GM23248 (cell line): ENCODE measurements at regions not wholly inside any gene's neighbourhood (a gene's known extent, or its start where the extent isn't known, plus 50 kb on each side); places are given as distances from the start of the nearest gene placed in this dataset.
A peak's percentile ranks its signal among the peaks of the same experiment; 100 is the strongest.

Source experiments
- DNase-seq: peaks from one replicate; pipeline ENCODE4 v3.0.0-alpha.2; 2015
- H2AFZ ChIP-seq: fragments of 200-600 bp; sonication (generic); 2 replicates; pipeline ENCODE4 v1.6.1; 2016; ENCODE audit warnings: antibody characterized with exemption
- H3F3A ChIP-seq: fragments of 200-600 bp; sonication (generic); 2 replicates; pipeline ENCODE4 v1.6.1; 2016; ENCODE audit warnings: mild to moderate bottlenecking, antibody characterized with exemption, mixed run types; ENCODE audit not compliant: insufficient read depth
- H3K27ac ChIP-seq: fragments of 200-600 bp; sonication (generic); 2 replicates; pipeline ENCODE4 v1.5.1; 2016; ENCODE audit warnings: mild to moderate bottlenecking
- H3K27me3 ChIP-seq: fragments of 200-600 bp; sonication (generic); replicated peaks from 2 replicates; pipeline ENCODE4 v1.6.1; 2016; ENCODE audit warnings: mild to moderate bottlenecking; ENCODE audit not compliant: insufficient read depth
- H3K36me3 ChIP-seq: fragments of 200-600 bp; sonication (generic); 2 replicates; pipeline ENCODE4 v1.6.1; 2016; ENCODE audit warnings: low read depth, mild to moderate bottlenecking
- H3K4me1 ChIP-seq: fragments of 200-600 bp; sonication (generic); 2 replicates; pipeline ENCODE4 v1.6.1; 2016; ENCODE audit warnings: mild to moderate bottlenecking; ENCODE audit not compliant: insufficient read depth
- H3K4me2 ChIP-seq: fragments of 200-600 bp; sonication (generic); one replicate; pipeline ENCODE4 v1.6.1; 2016; ENCODE audit warnings: mild to moderate bottlenecking; ENCODE audit not compliant: unreplicated experiment
- H3K4me3 ChIP-seq: fragments of 200-600 bp; sonication (generic); 2 replicates; pipeline ENCODE4 v1.5.1; 2016; ENCODE audit warnings: mild to moderate bottlenecking
- H3K79me2 ChIP-seq: fragments of 200-600 bp; sonication (generic); 2 replicates; pipeline ENCODE4 v1.6.1; 2016; ENCODE audit warnings: mild to moderate bottlenecking; ENCODE audit not compliant: insufficient read depth
- H3K9ac ChIP-seq: fragments of 200-600 bp; sonication (generic); 2 replicates; pipeline ENCODE4 v1.6.1; 2016; ENCODE audit warnings: mild to moderate bottlenecking
- H3K9me2 ChIP-seq: fragments of 200-600 bp; sonication (generic); 2 replicates; pipeline ENCODE4 v1.6.1; 2016; ENCODE audit warnings: mixed run types, mild to moderate bottlenecking, moderate library complexity; ENCODE audit not compliant: insufficient read depth
- H3K9me3 ChIP-seq: fragments of 200-600 bp; sonication (generic); one replicate; pipeline ENCODE4 v1.6.1; 2017; ENCODE audit warnings: low read depth
- H4K20me1 ChIP-seq: fragments of 200-600 bp; sonication (generic); 2 replicates; pipeline ENCODE4 v1.6.0; 2016; ENCODE audit not compliant: insufficient read depth
- EZH2 ChIP-seq: fragments of 200-600 bp; sonication (generic); IDR thresholded peaks from 2 replicates; pipeline ENCODE4 v1.6.1; 2018; ENCODE audit warnings: antibody characterized with exemption, mild to moderate bottlenecking; ENCODE audit not compliant: insufficient read depth, poor library complexity, severe bottlenecking
- EZH2phosphoT487 ChIP-seq: fragments of 200-600 bp; sonication (generic); IDR thresholded peaks from 2 replicates; pipeline ENCODE4 v1.6.1; 2018; ENCODE audit warnings: antibody characterized with exemption, moderate library complexity, mild to moderate bottlenecking, low read depth; ENCODE audit not compliant: insufficient read depth
- WGBS, 2 experiments: methylation state at CpG; one replicate each; pipeline ENCODE4 v1.1.6; 2015 to 2017; ENCODE audit warnings: low lambda C conversion rate in 2 of 2, low coverage in 1 of 2; ENCODE audit errors: missing lambda C conversion rate in 2 of 2; 5-methylcytosine and 5-hydroxymethylcytosine counted together
- in situ Hi-C: fragments of 300-500 bp; cut with MboI; formaldehyde crosslinking; loops from 2 replicates; pipeline ENCODE4 v1.15.0; 2020

DNA sequence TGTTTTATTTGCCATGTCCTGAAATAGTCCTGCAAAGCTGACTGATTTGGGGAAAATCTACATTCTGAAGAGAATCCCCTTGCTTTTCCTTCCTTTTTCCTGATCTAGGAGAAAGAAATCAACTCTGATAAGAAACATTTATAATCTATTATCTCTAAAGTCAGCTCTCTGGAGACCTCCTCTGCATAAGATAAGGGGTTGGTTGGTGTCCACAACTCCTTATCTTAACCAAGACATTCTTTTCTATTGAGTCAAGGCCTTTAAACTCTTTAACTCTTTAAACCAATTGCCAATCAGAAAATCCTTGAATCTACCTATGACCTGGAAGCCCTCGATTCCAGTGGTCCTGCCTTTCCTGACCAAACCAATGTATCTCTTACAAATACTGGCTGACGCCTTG lies 373.6 kb upstream of the RASGEF1B start:
- in situ Hi-C loops: no loop called here
- no peaks in the 10 kb centered on the region for H3K79me2 ChIP-seq
- no peaks in the 10 kb centered on the region for H3K9me3 ChIP-seq
- no peaks in the 10 kb centered on the region for H3K4me1 ChIP-seq
- H3K4me2 ChIP-seq: no peak overlapping the region
- H4K20me1 ChIP-seq: no peaks in the 10 kb centered on the region
- WGBS, 2 experiments: 37 to 40% methylated on average over 2 of the region's 2 CpGs
- no peaks in the 10 kb centered on the region; the same call in 1 of the 2 replicates for H3K27me3 ChIP-seq
- no peak overlapping the region for H3K9ac ChIP-seq
- no peak overlapping the region for H3K4me3 ChIP-seq
- H2AFZ ChIP-seq: no peak overlapping the region
- H3K9me2 ChIP-seq: no peaks in the 10 kb centered on the region
- TF ChIP-seq EZH2 (no peak), EZH2phosphoT487 (no peak)
- no peaks in the 10 kb centered on the region for H3K36me3 ChIP-seq
- no peaks in the 10 kb centered on the region for H3F3A ChIP-seq
- H3K27ac ChIP-seq: no peak overlapping the region
- DNase-seq: no peak

DNA sequence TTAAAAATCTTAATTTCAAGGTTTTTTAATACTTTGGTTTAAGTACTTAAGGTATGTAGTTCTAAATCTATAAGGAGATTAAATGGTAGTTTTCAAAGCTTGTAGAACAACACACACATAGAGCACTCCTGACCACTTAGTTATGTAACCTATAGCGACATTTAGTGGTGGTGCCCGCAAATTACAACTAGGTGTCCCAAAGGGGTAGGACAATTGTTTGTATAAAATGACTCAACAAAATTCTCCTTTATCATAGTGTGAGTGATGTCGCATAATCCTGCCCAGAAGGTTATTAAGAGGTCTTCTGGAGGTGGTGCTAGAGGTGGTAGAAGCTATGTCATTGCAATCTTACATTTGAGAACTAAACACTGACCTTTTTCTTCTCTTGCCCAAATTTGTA lies 373.0 kb upstream of the RASGEF1B start:
- Histone ChIP-seq H4K20me1 (no peaks in the 10 kb centered on the region), H3K27ac (no peak overlapping the region), H3K27me3 (no peaks in the 10 kb centered on the region; the same call in 1 of the 2 replicates), H3K4me3 (no peak overlapping the region), H3K4me2 (no peak overlapping the region), H2AFZ (no peak overlapping the region), H3F3A (no peaks in the 10 kb centered on the region), H3K9ac (no peak overlapping the region), H3K36me3 (no peaks in the 10 kb centered on the region), H3K4me1 (no peaks in the 10 kb centered on the region), H3K9me2 (no peaks in the 10 kb centered on the region), H3K79me2 (no peaks in the 10 kb centered on the region), H3K9me3 (no peaks in the 10 kb centered on the region)
- TF ChIP-seq EZH2 (no peak), EZH2phosphoT487 (no peak)
- in situ Hi-C loops: no loop called here
- 4 to 7% methylated on average over 3 of the region's 3 CpGs for WGBS, 2 experiments
- DNase-seq: peak; percentile 76

DNA sequence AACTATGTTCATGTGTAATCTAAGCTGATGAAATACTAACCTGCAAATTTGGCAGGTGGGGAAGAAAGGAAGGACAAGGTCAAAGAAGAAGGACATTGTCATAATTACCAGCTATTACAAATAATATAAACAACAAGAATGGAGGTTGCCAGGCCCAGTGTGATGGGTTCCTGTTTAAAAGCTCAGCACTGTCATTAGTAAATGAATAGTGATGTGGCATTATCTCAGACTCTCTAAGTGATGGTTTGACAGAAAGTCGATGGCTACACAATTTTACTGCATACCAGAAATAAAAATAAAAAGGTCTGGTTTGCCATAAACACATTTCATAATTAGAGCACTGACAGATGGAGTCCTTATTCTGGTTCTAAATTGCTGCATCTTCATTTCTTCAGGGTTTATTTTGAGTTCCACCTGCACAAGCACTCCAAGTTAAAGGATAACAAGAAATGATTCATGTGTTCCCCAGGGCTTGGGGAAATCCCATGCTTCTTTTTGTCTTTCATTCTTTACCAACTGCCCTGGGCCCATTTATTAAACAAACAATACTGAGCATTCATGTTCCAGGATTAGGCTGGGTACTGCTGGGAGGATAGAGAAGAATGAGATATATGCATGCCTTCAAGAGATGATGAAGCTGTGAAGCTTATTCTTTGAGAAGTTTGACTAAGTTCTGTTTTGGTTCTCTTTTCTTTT lies 367.8 kb upstream of the RASGEF1B start:
- no peak overlapping the region for H3K9ac ChIP-seq
- H3K4me1 ChIP-seq: no peaks in the 10 kb centered on the region
- no peak overlapping the region for H2AFZ ChIP-seq
- no peak for DNase-seq
- H3K27ac ChIP-seq: no peak overlapping the region
- no peaks in the 10 kb centered on the region for H4K20me1 ChIP-seq
- no peaks in the 10 kb centered on the region for H3K79me2 ChIP-seq
- no peaks in the 10 kb centered on the region for H3F3A ChIP-seq
- in situ Hi-C loops: loop anchor here (10.0 kb wide), 1 partner anchor 365 kb away; the partner anchor contains the start of gene RASGEF1B
- no peaks in the 10 kb centered on the region for H3K9me3 ChIP-seq
- H3K27me3 ChIP-seq: no peaks in the 10 kb centered on the region
- no peak overlapping the region for H3K4me2 ChIP-seq
- TF ChIP-seq EZH2phosphoT487 (no peak), EZH2 (no peak)
- H3K36me3 ChIP-seq: no peaks in the 10 kb centered on the region
- no peaks in the 10 kb centered on the region for H3K9me2 ChIP-seq
- no peak overlapping the region for H3K4me3 ChIP-seq
- WGBS, 2 experiments: 35 to 42% methylated on average over 1 of the region's 1 CpG

DNA sequence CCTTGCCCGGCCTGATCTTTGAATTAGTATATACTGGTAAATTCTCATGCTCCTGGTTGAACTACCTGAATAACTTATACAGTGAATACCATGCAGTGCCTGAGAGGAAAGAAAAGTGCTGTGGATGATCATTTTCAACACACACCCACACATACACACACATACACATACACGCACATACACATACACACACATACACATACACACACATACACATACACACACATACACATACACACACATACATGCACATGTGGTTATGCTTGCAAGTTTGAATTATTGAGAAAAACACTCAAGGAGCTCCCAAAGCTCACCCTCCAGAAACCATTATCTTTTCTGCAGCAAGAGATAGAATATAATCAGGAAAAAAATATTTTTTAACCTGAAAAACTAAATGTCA lies 366.9 kb upstream of the RASGEF1B start:
- Histone ChIP-seq H3F3A (no peaks in the 10 kb centered on the region), H3K4me2 (no peak overlapping the region), H3K27ac (no peak overlapping the region), H3K9me3 (no peaks in the 10 kb centered on the region), H4K20me1 (no peaks in the 10 kb centered on the region), H3K27me3 (no peaks in the 10 kb centered on the region), H2AFZ (no peak overlapping the region), H3K36me3 (no peaks in the 10 kb centered on the region), H3K4me1 (no peaks in the 10 kb centered on the region), H3K9me2 (no peaks in the 10 kb centered on the region), H3K9ac (no peak overlapping the region), H3K79me2 (no peaks in the 10 kb centered on the region), H3K4me3 (no peak overlapping the region)
- in situ Hi-C loops: loop anchor here (10.0 kb wide), 1 partner anchor 364 kb away; the partner anchor contains the start of gene RASGEF1B
- TF ChIP-seq EZH2 (no peak), EZH2phosphoT487 (no peak)
- WGBS, 2 experiments: 69 to 70% methylated on average over 2 of the region's 2 CpGs
- DNase-seq: no peak
